ENCODE measurements at regions not wholly inside any gene's neighbourhood (a gene's known extent, or its start where the extent isn't known, plus 50 kb on each side); places are given as distances from the start of the nearest gene placed in this dataset.
"Not testable (repeated sequence)": the region's sequence is repeated elsewhere in the genome, so short reads cannot be mapped to it uniquely, and the experiment has no call there.

DNA sequence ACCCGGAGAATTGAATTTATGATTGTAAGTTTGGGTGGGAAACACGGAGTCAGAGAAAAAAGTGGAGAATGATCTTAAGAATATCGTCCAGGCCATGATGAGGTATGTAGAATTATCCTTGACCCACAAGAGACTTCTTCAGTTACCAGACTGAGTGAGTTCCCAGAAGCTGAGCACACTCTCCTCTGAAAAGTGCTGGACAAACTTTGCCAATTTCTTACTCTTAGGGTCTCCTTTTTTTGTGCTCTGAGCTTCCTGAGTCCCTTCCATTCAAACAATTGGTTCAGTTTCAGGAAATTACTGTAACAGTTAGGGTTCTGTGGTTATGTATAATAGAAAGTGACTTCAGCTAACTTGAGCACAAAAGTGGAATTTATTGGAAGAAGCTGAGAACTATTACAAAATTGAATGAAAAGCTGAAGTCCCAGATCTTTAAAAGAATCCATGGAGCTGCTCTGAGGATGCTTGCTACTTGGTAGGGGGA lies 50.6 kb upstream of the EHBP1 start:
- DNase-seq (ENCODE audit: low spot score), result no peak

DNA sequence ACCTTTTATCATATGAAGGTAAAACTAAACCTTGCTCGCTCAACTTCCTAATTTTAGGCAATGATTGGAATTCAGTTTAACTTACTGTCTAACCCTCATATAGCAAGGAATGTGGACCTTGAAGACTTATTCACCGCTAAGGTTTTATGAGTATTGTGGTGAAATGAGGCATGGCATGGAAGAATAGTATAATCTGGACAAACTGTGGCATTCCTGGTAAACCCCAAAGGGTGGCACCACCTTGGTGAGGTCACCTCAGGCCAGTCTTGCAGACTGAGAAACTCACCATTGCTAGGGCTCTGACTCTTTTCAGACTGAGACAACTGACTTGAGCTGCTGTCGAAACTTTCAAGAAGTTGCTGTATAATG lies 51.1 kb upstream of the EHBP1 start:
- DNase-seq (ENCODE audit: low spot score), result no peak

DNA sequence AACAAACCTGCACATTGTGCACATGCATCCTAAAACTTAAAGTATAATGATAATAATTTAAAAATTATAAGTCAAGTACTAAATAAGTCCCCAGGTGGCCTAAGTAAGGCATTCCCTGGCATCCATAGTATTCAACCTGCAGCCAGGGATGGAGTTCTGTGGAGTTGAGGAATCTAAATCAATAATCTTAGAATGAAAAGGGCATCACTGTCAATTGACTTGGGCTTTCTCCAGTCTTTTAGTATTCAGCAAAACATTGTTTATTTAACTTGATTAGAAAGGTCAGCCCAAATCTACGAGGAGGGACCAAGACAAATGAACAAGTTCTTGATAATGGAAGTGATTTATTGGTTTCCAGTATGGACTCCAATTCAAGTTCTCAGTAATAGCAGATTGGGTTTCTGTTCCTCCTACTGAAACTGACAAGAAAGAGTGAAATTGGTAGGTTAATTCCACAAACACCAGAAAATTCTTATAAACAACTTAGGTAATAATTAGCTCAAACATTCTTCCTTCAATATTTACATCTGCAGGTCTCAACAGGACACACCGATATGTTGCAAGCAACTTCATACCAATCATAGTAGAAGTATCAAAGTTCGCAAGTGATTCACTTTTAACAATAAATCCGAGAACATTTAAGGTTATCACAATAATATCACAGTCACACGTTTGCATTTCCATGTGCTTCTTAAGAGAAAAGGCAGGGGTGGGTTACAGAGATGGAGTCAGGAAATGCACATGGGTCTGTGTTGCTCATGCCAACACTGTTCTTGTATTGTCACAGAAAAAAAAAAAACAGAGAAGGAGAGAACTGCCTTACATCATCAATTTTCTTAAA lies 51.7 kb upstream of the EHBP1 start:
- no peak for DNase-seq (ENCODE audit: low spot score)

DNA sequence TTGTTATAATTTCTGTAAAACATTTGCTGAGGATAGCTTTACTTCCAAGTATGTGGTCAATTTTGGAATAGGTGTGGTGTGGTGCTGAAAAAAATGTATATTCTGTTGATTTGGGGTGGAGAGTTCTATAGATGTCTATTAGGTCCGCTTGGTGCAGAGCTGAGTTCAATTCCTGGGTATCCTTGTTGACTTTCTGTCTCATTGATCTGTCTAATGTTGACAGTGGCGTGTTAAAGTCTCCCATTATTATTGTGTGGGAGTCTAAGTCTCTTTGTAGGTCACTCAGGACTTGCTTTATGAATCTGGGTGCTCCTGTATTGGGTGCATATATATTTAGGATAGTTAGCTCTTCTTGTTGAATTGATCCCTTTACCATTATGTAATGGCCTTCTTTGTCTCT lies 56.4 kb upstream of the EHBP1 start:
- not testable (repeated sequence) for DNase-seq (ENCODE audit: low spot score)

DNA sequence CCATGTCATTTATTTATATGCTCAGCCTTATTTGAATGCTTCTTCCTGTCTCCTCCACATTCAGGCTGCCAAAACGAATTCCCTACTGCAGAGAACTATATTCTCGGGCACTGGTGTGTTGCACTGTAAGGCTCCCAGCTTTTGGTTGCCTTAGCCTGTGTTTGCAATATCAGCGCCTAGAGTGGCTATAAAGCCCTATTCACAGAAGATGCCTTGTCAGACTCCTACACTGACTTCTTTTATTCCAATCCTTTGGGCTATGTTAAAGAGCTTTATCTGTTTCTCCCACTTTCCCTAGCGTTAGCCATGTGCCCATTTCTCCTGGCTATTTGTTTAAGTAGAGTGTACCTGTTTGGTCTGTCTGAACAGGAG lies 62.4 kb upstream of the EHBP1 start:
- no peak for DNase-seq (ENCODE audit: low spot score)

DNA sequence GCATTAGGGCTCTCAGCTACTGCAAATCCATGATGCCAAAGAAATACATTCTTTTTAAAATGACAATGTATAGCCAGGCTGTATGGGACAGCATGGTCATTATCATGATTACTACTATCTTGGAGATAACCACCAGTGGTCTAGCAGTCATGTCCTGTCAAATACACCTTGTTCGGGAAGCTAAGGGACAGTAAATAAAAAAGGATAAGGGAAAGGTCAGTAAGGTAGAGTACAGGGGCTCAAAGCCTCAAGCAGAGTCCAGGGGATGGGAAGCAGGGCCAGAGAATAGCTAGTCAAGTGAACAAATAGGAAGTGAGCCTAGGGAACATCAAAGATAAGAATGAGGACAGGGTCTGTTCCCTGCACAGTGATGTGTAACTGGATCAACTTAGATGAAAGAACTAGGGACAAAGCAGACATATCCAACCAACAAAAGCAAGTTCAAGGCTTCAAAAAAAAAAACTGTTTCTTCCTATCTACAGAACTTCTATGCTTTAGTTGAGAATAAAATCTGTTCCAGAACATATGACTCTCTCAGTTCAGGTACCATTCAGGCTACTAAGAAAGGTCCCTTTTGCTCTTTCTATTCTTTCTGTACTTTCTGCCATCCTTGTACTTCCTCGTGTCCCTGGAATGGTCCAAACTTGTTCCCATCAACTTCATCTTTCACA lies 62.9 kb upstream of the EHBP1 start:
- no peak for DNase-seq (ENCODE audit: low spot score)

DNA sequence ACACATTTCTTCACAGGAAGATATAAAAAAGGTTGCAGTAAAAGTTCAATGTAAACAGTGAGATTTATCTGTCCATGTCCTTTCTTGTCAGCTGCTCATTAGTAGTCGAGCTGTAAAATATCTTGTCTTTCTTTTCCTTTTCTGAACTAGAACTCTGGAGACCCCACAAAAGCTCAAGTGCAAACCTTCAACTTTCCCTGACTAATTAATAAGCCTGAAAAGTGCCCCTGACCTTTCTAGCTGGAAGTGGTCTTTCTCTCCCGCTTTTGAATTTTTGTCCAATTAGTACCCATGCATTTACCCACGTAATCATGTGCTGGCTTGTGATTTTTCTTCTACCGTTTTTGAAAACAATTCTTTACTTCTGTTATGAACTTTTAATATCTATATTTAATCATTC lies 63.6 kb upstream of the EHBP1 start:
- DNase-seq (ENCODE audit: low spot score), result no peak

DNA sequence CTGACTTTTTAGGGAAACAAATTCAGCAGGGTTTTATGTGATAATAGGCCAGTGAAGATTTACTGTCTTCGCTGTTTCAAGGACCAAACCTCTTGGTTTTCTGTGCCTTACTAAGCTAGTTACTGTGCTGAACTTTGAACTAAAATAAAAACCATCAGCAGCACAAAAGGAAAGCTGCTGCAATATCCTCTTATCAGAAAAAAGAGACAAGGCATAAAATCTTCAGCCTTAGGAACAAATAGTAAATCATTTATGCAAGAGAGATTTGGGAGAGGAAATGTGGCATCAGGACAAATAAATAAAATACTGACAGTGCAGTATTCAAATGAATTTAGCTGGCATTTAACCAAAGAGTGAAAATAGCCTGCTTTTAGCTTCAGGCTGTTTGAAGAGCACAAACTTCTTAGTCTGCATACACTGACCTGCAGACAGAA lies 64.1 kb upstream of the EHBP1 start:
- DNase-seq (ENCODE audit: low spot score), result no peak

DNA sequence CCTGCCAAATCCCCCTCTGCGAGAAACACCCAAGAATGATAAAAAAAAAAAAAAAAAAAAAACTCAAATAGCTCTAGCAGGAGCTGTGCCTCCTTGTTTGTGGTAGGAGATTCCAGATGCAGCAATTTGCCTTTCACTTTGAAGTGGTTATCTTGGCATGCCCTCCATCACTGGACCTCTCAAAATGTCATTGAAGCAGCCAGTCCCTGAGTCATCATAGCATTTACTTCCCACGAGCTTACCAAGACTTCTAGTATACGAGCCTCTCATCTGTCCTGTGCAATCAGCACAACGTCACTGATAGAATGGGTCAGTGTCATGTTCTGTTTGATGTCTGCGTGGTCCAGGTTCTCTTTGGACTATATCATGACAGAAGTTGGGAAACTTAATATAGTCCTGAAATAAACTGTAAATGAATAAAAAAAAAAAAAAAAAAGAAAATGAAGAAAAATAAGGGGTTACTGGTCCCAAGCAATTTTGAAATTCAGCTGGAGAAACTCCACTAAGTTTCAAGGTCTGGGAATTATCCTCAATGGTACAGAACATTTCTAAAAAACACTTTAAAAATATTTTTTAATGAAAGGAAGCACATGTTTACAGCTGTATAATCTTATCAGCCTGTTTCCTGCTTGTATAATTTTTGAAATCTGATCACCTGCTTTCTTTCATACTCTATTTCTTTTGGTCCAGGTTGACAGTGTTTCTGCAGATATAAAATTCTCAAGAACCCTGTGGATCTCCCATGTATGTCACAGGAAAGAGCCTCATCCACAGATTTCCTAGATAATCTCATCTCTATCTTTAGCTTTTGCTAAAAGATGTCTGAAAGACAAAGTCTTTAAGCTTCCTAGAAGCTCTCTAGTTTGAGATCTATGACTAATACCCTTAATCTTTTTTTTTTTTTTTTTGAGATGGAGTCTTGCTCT lies 74.1 kb upstream of the EHBP1 start:
- no peak for DNase-seq (ENCODE audit: low spot score)

DNA sequence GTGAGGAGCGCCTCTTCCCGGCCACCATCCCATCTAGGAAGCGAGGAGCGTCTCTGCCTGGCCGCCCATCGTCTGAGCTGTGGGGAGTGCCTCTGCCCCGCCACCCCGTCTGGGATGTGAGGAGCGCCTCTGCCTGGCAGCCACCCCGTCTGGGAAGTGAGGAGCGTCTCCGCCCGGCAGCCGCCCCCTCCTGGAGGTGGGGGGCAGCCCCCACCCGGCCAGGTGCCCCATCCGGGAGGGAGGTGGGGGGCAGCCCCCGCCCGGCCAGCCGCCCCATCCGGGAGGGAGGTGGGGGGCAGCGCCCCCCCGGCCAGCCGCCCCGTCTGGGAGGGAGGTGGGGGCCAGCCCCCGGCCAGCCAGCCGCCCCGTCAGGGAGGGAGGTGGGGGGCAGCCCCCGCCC lies 75.3 kb upstream of the EHBP1 start:
- DNase-seq (ENCODE audit: low spot score), result not testable (repeated sequence)

DNA sequence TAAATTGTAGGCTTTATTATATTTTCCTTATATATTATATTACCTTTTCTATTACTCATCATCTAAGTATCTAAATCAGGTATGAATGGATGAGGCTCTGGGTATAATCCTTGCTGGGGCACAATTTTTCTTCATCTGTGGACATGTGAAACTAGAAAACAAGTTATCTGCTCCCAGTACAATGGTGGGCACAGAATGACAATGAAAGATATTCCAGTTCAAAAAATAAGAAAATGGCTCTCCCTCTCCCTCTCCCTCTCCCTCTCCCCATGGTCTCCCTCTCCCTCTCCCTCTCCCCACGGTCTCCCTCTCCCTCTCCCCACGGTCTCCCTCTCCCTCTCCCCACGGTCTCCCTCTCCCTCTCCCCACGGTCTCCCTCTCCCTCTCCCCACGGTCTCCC lies 76.2 kb upstream of the EHBP1 start:
- DNase-seq (ENCODE audit: low spot score), result not testable (repeated sequence)

DNA sequence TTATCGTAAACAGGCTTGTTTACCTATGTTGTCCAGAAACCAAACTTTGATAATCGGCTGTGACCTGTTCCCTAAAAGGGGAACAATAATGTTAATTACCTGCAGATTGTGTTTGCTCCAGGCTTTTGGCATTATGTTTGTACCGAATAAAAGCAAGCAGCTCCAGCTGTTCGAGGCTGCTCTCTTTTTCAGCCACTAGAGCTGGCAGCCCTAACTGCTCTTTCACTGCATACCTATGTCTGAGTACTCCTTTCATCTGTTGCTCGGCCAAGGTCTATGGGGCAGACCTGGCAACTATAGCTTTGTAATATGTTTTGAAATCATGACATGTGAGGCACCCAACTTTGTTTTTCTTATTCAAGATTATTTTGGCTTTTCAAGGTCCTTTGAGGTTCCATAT lies 77.8 kb upstream of the EHBP1 start:
- no peak for DNase-seq (ENCODE audit: low spot score)

DNA sequence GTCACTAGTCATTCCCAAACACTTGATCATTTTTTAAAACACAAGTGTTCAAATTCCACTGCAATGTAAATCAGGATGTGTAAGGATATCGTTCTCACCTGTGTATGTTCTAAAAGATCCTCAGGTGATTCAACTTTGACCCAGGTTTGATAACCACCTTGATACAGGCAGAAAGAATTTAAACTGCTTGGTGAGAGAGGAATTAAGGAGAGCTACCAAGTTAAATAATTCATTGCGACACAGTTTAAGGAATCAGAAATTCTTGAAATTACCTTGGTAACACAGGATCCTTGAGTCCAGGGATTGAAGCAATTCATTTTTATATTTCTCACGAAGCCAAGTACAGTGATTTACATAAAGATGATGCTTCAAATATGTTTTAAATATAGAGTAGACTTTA lies 80.7 kb upstream of the EHBP1 start:
- DNase-seq (ENCODE audit: low spot score), result no peak

DNA sequence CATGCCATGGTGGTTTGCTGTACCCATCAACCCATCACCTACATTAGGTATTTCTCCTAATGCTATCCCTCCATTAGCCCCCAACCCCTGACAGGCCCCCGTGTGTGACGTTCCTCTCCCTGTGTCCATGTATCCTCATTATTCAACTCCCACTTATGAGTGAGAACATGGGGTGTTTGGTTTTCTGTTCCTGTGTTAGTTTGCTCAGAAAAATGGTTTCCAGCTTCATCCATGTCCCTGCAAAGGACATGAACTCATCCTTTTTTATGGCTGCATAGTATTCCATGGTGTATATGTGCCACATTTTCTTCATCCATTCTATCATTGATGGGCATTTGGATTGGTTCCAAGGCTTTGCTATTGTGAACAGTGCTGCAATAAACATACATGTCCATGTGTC lies 89.0 kb upstream of the EHBP1 start:
- DNase-seq (ENCODE audit: low spot score), result not testable (repeated sequence)

DNA sequence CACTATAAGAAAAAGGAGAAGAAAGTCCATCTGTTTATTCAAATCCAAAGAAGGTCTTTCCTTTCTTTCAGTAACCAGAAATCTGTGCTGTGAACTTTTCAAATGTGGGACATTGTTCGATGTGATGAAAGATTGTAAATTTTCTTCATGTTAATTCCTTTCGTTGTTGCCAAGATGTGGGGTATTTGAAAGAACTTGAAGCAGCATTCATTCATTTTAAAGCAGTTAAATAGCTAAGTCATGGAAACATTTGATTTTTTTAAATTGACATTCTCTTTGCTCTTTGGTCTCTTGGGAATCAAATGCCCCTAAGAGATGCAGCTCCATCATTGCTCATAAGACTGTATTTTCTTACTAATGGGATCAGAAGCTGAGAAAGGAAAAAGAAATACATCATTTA lies 93.7 kb upstream of the EHBP1 start:
- DNase-seq (ENCODE audit: low spot score), result no peak

DNA sequence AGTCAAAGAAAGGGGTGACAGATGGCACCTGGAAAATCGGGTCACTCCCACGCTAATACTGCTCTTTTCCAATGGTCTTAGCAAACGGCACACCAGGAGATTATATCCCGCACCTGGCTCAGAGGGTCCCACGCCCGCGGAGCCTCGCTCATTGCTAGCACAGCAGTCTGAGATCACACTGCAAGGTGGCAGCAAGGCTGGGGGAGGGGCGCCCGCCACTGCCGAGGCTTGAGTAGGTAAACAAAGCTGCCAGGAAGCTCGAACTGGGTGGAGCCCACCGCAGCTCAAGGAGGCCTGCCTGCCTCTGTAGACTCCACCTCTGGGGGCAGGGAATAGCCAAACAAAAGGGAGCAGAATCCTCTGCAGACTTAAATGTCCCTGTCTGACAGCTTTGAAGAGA lies 99.5 kb upstream of the TMEM17 start:
- DNase-seq (ENCODE audit: low spot score), result not testable (repeated sequence)

DNA sequence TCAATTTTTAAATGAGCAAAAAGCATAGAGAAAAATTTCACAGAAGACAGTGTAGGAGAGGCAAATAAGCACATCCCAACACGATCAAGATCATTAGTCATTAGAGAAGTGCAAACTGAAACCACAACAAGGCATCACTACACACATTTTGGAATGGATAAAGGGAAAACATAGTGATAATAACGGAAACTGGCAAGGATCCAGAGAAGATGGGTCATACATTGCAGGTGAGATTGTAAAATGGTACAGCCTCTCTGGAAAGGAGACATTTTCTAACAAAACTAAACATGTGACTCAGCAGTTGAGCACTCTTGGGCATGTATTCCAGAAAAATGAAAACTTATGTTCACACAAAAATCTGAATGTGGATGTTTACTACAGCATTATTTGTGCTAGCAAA lies 98.3 kb upstream of the TMEM17 start:
- no peak for DNase-seq (ENCODE audit: low spot score)

DNA sequence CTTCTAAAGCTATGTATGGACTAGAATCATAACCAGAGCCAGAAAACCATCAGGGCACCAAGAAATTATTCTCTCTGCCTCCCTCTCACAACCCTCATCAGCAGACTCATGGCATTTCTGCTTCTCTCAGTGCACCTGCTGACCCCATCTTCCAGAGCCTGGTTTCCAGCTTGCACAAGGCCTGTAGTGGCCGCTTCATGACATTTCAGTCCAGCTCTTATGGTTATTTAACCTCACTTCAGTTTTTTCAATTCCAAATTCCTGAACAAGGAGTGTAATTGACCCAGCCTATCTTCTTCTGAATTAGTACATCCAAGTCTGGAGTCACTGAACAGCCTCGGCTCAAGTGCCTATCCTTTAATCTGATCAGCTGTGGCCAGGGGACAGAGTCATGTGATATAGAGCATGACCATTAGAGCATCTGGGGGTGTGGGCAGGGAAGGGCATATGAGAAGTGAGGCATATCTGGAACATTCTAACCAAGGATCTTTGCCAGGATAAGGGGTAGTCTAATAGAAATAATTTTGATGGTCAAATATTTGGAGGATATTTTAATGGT lies 97.2 kb upstream of the TMEM17 start:
- no peak for DNase-seq (ENCODE audit: low spot score)

DNA sequence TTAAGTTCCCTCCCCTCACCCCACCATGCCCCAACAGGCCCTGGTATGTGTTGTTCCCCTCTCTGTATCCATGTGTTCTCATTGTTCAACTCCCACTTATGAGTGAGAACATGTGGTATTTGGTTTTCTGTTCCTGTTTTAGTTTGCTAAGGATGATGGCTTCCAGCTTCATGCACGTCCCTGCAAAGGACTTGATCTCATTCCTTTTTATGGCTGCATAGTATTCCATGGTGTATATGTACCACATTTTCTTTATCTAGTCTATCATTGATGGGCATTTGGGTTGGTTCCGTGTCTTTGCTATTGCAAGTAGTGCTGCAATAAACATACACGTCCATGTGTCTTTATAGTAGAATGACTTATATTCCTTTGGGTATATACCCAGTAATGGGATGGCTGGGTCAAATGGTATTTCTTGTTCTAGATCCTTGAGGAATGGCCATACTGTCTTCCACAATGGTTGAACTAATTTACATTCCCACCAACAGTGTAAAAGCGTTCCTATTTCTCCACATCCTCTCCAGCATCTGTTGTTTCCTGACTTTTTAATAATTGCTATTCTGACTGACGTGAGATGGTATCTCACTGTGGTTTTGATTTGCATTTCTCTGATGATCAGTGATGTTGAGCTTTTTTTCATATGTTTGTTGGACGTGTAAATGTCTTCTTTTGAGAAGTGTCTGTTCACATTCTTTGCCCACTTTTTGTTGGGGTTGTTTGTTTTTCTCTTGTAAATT lies 93.8 kb upstream of the TMEM17 start:
- DNase-seq (ENCODE audit: low spot score), result not testable (repeated sequence)

DNA sequence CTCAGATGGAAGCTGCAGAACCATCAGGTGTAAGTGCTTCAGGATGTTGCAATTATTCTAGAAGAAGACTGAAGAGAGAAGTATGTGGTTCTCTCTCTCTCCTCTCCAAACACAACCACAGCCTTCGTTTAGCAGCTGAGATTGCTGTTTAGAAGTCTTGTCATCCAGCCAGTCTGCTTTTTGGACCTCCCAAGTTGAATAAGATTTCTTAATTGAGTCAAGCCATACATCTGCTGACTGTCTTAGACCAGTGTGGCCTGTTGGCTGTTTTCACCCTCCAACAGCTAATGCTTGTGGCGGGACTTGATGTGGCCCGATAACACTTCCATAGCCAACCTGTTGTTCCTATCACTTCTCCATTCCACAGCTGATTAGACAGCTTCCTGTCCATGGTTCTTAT lies 91.3 kb upstream of the TMEM17 start:
- no peak for DNase-seq (ENCODE audit: low spot score)

Data from D341Med (cell line).